Peyer's patch (tissue), 4 donors: ENCODE measurements at regions not wholly inside any gene's neighbourhood (a gene's known extent, or its start where the extent isn't known, plus 50 kb on each side); places are given as distances from the start of the nearest gene placed in this dataset.

Source experiments
- DNase-seq, 3 donors: peaks; one replicate each; pipeline ENCODE4 v3.0.0-alpha.2; 2017 to 2019
- H3K27ac ChIP-seq, 4 donors: fragments of 200-600 bp; sonication (generic); one replicate each; pipeline ENCODE4 v1.5.1; 2016 to 2019
- H3K27me3 ChIP-seq, 2 donors: fragments of 200-600 bp; sonication (generic); one replicate each; pipeline ENCODE4 v1.5.1; 2019
- H3K36me3 ChIP-seq, 3 donors: fragments of 200-600 bp; sonication (generic); one replicate each; pipeline ENCODE4 v1.5.1; 2016 to 2019
- H3K4me1 ChIP-seq, 4 donors: fragments of 200-600 bp; sonication (generic); one replicate each; pipeline ENCODE4 v1.5.1; 2016 to 2019
- H3K4me3 ChIP-seq, 4 donors: fragments of 200-600 bp; sonication (generic); 1 replicate in 3 of 4; 2 replicates in 1 of 4; pipeline ENCODE4 v1.5.1; 2016 to 2019; ENCODE audit warnings: mild to moderate bottlenecking in 1 of 4
- H3K9me3 ChIP-seq, 4 donors: fragments of 200-600 bp; sonication (generic); one replicate each; pipeline ENCODE4 v1.5.1; 2016 to 2019; ENCODE audit warnings: mild to moderate bottlenecking in 1 of 4
- CTCF ChIP-seq, 6 experiments: fragments of 450-650 bp in 4 of 6; fragments of 200-600 bp in 2 of 6; sonication (generic) in 1 of 6; IDR thresholded peaks; one replicate each; pipeline ENCODE4 v1.5.1; 2017 to 2019; ENCODE audit warnings: antibody characterized with exemption in 6 of 6, mild to moderate bottlenecking in 3 of 6, moderate library complexity in 1 of 6
- POLR2A ChIP-seq, 2 donors: fragments of 450-650 bp; IDR thresholded peaks; one replicate each; pipeline ENCODE4 v1.5.1; 2017; ENCODE audit warnings: antibody characterized with exemption in 2 of 2, mild to moderate bottlenecking in 2 of 2, moderate library complexity in 2 of 2

GRCh38 chr7:45389073-45389872 is 184.9 kb upstream of the ADCY1 start:
- Histone ChIP-seq H3K27ac (no peak overlapping the region), H3K9me3 (peaks cover 0 to 7% (median 0%) of the 10 kb centered on the region in 4 donors), H3K4me1 (no peaks in the 10 kb centered on the region), H3K36me3 (no peaks in the 10 kb centered on the region), H3K27me3 (no peaks in the 10 kb centered on the region), H3K4me3 (no peak overlapping the region)
- TF ChIP-seq POLR2A (IDR thresholded peaks at IDR 0.05) (no peak), CTCF (IDR thresholded peaks at IDR 0.05) (no peak)
- no peak for DNase-seq

- Histone ChIP-seq H3K27me3 (no peaks in the 10 kb centered on the region), H3K27ac (no peak overlapping the region), H3K9me3 (peaks cover 0 to 10% (median 0%) of the 10 kb centered on the region in 4 donors), H3K36me3 (no peaks in the 10 kb centered on the region), H3K4me3 (no peak overlapping the region), H3K4me1 (no peaks in the 10 kb centered on the region)
- TF ChIP-seq POLR2A (IDR thresholded peaks at IDR 0.05) (no peak), CTCF (IDR thresholded peaks at IDR 0.05) (no peak)
- no peak for DNase-seq
Observed at GRCh38 chr7:45390180-45390579, 184.0 kb upstream of the ADCY1 start.

- H3K4me3 ChIP-seq: no peak overlapping the region
- no peaks in the 10 kb centered on the region for H3K27me3 ChIP-seq
- no peak for DNase-seq
- TF ChIP-seq POLR2A (IDR thresholded peaks at IDR 0.05) (no peak), CTCF (IDR thresholded peaks at IDR 0.05) (no peak)
- H3K4me1 ChIP-seq: no peaks in the 10 kb centered on the region
- H3K9me3 ChIP-seq: peaks cover 0 to 10% (median 0%) of the 10 kb centered on the region in 4 donors
- no peaks in the 10 kb centered on the region for H3K36me3 ChIP-seq
- no peak overlapping the region for H3K27ac ChIP-seq
Observed at GRCh38 chr7:45390731-45391130, 183.4 kb upstream of the ADCY1 start.

GRCh38 chr7:45391618-45392451 is 182.3 kb upstream of the ADCY1 start:
- no peak for TF ChIP-seq POLR2A (IDR thresholded peaks at IDR 0.05)
- TF ChIP-seq CTCF (IDR thresholded peaks at IDR 0.05): no peak
- H3K27me3 ChIP-seq: no peaks in the 10 kb centered on the region
- no peak for DNase-seq
- no peak overlapping the region for H3K4me3 ChIP-seq
- H3K9me3 ChIP-seq: peaks cover 0 to 10% (median 0%) of the 10 kb centered on the region in 4 donors
- no peaks in the 10 kb centered on the region for H3K4me1 ChIP-seq
- H3K27ac ChIP-seq: no peak overlapping the region
- no peaks in the 10 kb centered on the region for H3K36me3 ChIP-seq

- no peak overlapping the region for H3K27ac ChIP-seq
- H3K27me3 ChIP-seq: no peaks in the 10 kb centered on the region
- no peak for TF ChIP-seq POLR2A (IDR thresholded peaks at IDR 0.05)
- TF ChIP-seq CTCF (IDR thresholded peaks at IDR 0.05): no peak
- no peak overlapping the region for H3K4me3 ChIP-seq
- H3K4me1 ChIP-seq: no peaks in the 10 kb centered on the region
- peaks cover 0 to 10% (median 0%) of the 10 kb centered on the region in 4 donors for H3K9me3 ChIP-seq
- no peaks in the 10 kb centered on the region for H3K36me3 ChIP-seq
- DNase-seq: no peak
Observed at GRCh38 chr7:45394117-45394708, 180.0 kb upstream of the ADCY1 start.
